ENCODE measurements at regions not wholly inside any gene's neighbourhood (a gene's known extent, or its start where the extent isn't known, plus 50 kb on each side); places are given as distances from the start of the nearest gene placed in this dataset.

GRCh38 chr4:89486042-89486441, 178.4 kb upstream of the GPRIN3 start:
- no peak for DNase-seq
- no peaks in the 10 kb centered on the region for H3K36me3 ChIP-seq
- H3K4me1 ChIP-seq, result no peaks in the 10 kb centered on the region
- no peak for ATAC-seq
- intact Hi-C loops (cut with DNase I), result loop anchor here (5.0 kb wide), 1 partner anchor 416 kb away; no protein-coding TSS in a partner anchor
- TF ChIP-seq CTCF (IDR thresholded peaks at IDR 0.05), result peak; percentile 15
- H3K27me3 ChIP-seq (ENCODE audit: low read depth), result no peaks in the 10 kb centered on the region
- H3K9me3 ChIP-seq, result no peaks in the 10 kb centered on the region
- H3K4me3 ChIP-seq, result no peak overlapping the region
- H3K27ac ChIP-seq, result no peak overlapping the region

GRCh38 chr4:89483833-89484232, 176.2 kb upstream of the GPRIN3 start:
- no peak overlapping the region for H3K4me3 ChIP-seq
- DNase-seq (no peak), ATAC-seq (no peak)
- TF ChIP-seq CTCF (IDR thresholded peaks at IDR 0.05), result no peak
- intact Hi-C loops (cut with DNase I), result no loop called here
- H3K9me3 ChIP-seq, result no peaks in the 10 kb centered on the region
- no peak overlapping the region for H3K27ac ChIP-seq
- no peaks in the 10 kb centered on the region for H3K27me3 ChIP-seq (ENCODE audit: low read depth)
- H3K36me3 ChIP-seq, result no peaks in the 10 kb centered on the region
- H3K4me1 ChIP-seq, result no peaks in the 10 kb centered on the region

GRCh38 chr4:89482926-89483595, 175.5 kb upstream of the GPRIN3 start:
- TF ChIP-seq CTCF (IDR thresholded peaks at IDR 0.05), result no peak
- Histone ChIP-seq H3K36me3 (no peaks in the 10 kb centered on the region), H3K9me3 (no peaks in the 10 kb centered on the region), H3K27me3 (ENCODE audit: low read depth) (no peaks in the 10 kb centered on the region), H3K27ac (no peak overlapping the region), H3K4me3 (no peak overlapping the region), H3K4me1 (no peaks in the 10 kb centered on the region)
- intact Hi-C loops (cut with DNase I), result no loop called here
- DNase-seq, result no peak
- ATAC-seq, result no peak

GRCh38 chr4:89482251-89482650, 174.7 kb upstream of the GPRIN3 start:
- TF ChIP-seq CTCF (IDR thresholded peaks at IDR 0.05), result no peak
- DNase-seq, result no peak
- intact Hi-C loops (cut with DNase I), result no loop called here
- Histone ChIP-seq H3K4me1 (no peaks in the 10 kb centered on the region), H3K36me3 (no peaks in the 10 kb centered on the region), H3K27ac (no peak overlapping the region), H3K9me3 (no peaks in the 10 kb centered on the region), H3K4me3 (no peak overlapping the region), H3K27me3 (ENCODE audit: low read depth) (no peaks in the 10 kb centered on the region)
- no peak for ATAC-seq

GRCh38 chr4:89469930-89470375, 162.4 kb upstream of the GPRIN3 start:
- H3K4me1 ChIP-seq, result no peaks in the 10 kb centered on the region
- H3K27me3 ChIP-seq (ENCODE audit: low read depth), result no peaks in the 10 kb centered on the region
- H3K36me3 ChIP-seq, result no peaks in the 10 kb centered on the region
- no peak overlapping the region for H3K4me3 ChIP-seq
- ATAC-seq (peak; percentile 73 to 75), DNase-seq (no peak)
- no peak for TF ChIP-seq CTCF (IDR thresholded peaks at IDR 0.05)
- H3K9me3 ChIP-seq, result no peaks in the 10 kb centered on the region
- intact Hi-C loops (cut with DNase I), result no loop called here
- no peak overlapping the region for H3K27ac ChIP-seq
